ENCODE measurements at regions not wholly inside any gene's neighbourhood (a gene's known extent, or its start where the extent isn't known, plus 50 kb on each side); places are given as distances from the start of the nearest gene placed in this dataset.

DNA sequence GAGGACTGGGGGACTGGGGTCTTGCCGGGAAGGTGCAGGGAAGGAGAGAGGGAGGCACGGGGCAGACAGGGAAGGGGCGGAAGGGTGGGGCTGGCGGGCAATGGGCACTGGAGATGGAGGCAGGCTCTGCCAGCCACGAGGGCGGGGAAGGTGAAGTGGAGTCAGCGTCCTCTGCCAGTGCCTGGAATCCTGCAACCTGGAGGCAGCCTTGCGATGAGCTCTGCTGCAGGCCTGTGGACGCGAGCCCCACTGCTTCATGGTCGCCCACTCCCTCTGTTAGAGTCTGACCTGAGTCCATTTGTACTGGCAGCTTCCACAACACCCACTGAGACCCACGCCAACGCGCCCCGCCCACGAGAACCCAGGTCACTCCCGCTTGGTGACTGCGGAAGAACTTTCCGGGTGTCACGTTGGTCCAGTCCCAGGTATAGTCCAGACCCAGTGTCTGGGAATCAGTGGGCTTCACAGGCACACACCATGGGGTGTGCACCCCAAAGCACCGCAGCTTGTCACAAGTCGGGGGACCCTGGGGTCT lies 106.4 kb upstream of the PPP1R26 start:
- peaks cover 9% of the 10 kb centered on the region for H3K4me1 Mint-ChIP-seq

DNA sequence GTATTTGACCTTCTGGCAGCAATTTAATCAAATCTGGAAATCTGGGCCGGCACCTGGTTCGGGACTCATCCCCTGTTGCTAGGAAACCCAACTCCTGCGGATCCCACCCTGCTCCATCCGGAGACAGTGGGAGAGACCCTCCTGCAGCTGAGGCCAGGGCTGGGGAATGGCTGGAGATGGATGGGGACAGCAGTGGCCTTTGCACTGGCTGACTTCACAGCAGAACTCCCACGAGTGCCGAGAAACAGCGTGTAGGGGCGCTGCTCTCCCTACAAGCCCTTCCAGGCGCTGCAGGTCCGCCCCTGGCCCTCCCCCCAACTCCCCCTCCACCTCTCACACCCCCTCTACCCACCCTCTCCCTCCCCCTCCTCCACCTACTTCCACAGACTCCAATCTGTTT lies 105.8 kb upstream of the PPP1R26 start:
- Mint-ChIP-seq H3K27me3 (ENCODE audit: insufficient read depth, low read depth) (peaks cover 7% of the 10 kb centered on the region), H3K9me3 (no peaks in the 10 kb centered on the region), H3K4me3 (no peak overlapping the region), H3K27ac (no peak overlapping the region), H3K36me3 (no peaks in the 10 kb centered on the region), H3K4me1 (peaks cover 9% of the 10 kb centered on the region)
- no peak overlapping the region for H2AFZ ChIP-seq (replicated peaks)
- H3K9ac ChIP-seq, result no peak overlapping the region
- no peaks in the 10 kb centered on the region for H3K27me3 ChIP-seq
- H3K9me3 ChIP-seq (ENCODE audit: low read depth), result no peaks in the 10 kb centered on the region
- no peak overlapping the region for H3K27ac ChIP-seq
- H3F3A ChIP-seq (ENCODE audit: low read depth), result no peaks in the 10 kb centered on the region
- DNase-seq (ENCODE audit: low spot score), result no peak
- no peak overlapping the region for H3K4me2 ChIP-seq
- no peaks in the 10 kb centered on the region for H3K36me3 ChIP-seq
- no peak overlapping the region for H3K4me3 ChIP-seq
- TF ChIP-seq, protein P1, sequence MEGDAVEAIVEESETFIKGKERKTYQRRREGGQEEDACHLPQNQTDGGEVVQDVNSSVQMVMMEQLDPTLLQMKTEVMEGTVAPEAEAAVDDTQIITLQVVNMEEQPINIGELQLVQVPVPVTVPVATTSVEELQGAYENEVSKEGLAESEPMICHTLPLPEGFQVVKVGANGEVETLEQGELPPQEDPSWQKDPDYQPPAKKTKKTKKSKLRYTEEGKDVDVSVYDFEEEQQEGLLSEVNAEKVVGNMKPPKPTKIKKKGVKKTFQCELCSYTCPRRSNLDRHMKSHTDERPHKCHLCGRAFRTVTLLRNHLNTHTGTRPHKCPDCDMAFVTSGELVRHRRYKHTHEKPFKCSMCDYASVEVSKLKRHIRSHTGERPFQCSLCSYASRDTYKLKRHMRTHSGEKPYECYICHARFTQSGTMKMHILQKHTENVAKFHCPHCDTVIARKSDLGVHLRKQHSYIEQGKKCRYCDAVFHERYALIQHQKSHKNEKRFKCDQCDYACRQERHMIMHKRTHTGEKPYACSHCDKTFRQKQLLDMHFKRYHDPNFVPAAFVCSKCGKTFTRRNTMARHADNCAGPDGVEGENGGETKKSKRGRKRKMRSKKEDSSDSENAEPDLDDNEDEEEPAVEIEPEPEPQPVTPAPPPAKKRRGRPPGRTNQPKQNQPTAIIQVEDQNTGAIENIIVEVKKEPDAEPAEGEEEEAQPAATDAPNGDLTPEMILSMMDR (IDR thresholded peaks at IDR 0.05), result no peak
- no peak for TF ChIP-seq EZH2phosphoT487 (IDR thresholded peaks at IDR 0.05)
- TF ChIP-seq EZH2 (IDR thresholded peaks at IDR 0.05), result no peak
- H3K79me2 ChIP-seq (ENCODE audit: low read depth), result no peaks in the 10 kb centered on the region
- H4K20me1 ChIP-seq (ENCODE audit: low read depth), result no peaks in the 10 kb centered on the region
- H3K4me1 ChIP-seq, result no peaks in the 10 kb centered on the region

More for the DNA sequence above, 106.4 kb upstream of the PPP1R26 start:
- no peak overlapping the region for H2AFZ ChIP-seq (replicated peaks)
- no peaks in the 10 kb centered on the region for H3K4me1 ChIP-seq
- no peak overlapping the region for H3K27ac ChIP-seq
- DNase-seq (ENCODE audit: low spot score), result no peak
- no peak for TF ChIP-seq EZH2 (IDR thresholded peaks at IDR 0.05)
- TF ChIP-seq EZH2phosphoT487 (IDR thresholded peaks at IDR 0.05), result no peak
- TF ChIP-seq, protein P1 (IDR thresholded peaks at IDR 0.05), result no peak
- no peaks in the 10 kb centered on the region for H3K79me2 ChIP-seq (ENCODE audit: low read depth)
- no peaks in the 10 kb centered on the region for H3F3A ChIP-seq (ENCODE audit: low read depth)
- Mint-ChIP-seq H3K4me3 (no peak overlapping the region), H3K27me3 (ENCODE audit: insufficient read depth, low read depth) (peaks cover 6% of the 10 kb centered on the region), H3K9me3 (no peaks in the 10 kb centered on the region), H3K36me3 (no peaks in the 10 kb centered on the region), H3K27ac (no peak overlapping the region)
- H3K9ac ChIP-seq, result no peak overlapping the region
- H3K36me3 ChIP-seq, result no peaks in the 10 kb centered on the region
- H3K27me3 ChIP-seq, result no peaks in the 10 kb centered on the region
- no peaks in the 10 kb centered on the region for H3K9me3 ChIP-seq (ENCODE audit: low read depth)
- H4K20me1 ChIP-seq (ENCODE audit: low read depth), result no peaks in the 10 kb centered on the region
- H3K4me2 ChIP-seq, result no peak overlapping the region
- H3K4me3 ChIP-seq, result no peak overlapping the region

DNA sequence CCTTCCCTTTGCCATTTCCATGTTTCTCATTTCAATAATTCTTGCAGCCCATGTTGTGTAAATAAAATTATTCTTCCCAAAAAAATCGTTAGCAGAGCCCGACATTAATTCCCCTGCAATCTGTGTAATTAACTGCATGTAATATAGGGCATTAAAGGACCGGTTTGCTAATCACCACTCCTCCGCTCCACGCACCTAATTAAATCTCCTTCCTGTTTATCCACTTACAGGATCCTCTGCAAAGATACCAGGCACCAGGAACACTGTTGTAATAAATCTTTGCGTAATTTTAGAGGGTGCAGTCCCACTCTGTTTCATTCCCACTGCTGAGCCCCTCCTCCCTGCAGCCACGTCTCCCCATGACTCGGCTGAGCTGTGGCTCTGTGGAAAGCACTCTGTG lies 105.0 kb upstream of the PPP1R26 start:
- Histone ChIP-seq H3K36me3 (no peaks in the 10 kb centered on the region), H3K27ac (no peak overlapping the region), H2AFZ (replicated peaks) (no peak overlapping the region), H4K20me1 (ENCODE audit: low read depth) (no peaks in the 10 kb centered on the region), H3K27me3 (no peaks in the 10 kb centered on the region), H3K9me3 (ENCODE audit: low read depth) (no peaks in the 10 kb centered on the region), H3K4me1 (no peaks in the 10 kb centered on the region), H3K79me2 (ENCODE audit: low read depth) (no peaks in the 10 kb centered on the region), H3K4me2 (no peak overlapping the region), H3K4me3 (no peak overlapping the region), H3K9ac (no peak overlapping the region), H3F3A (ENCODE audit: low read depth) (no peaks in the 10 kb centered on the region)
- H3K9me3 Mint-ChIP-seq, result no peaks in the 10 kb centered on the region
- H3K4me3 Mint-ChIP-seq, result no peak overlapping the region
- peaks cover 9% of the 10 kb centered on the region for H3K4me1 Mint-ChIP-seq
- H3K27me3 Mint-ChIP-seq (ENCODE audit: insufficient read depth, low read depth), result peaks cover 11% of the 10 kb centered on the region
- no peak overlapping the region for H3K27ac Mint-ChIP-seq
- H3K36me3 Mint-ChIP-seq, result no peaks in the 10 kb centered on the region
- TF ChIP-seq EZH2 (IDR thresholded peaks at IDR 0.05), result no peak
- TF ChIP-seq, protein P1 (IDR thresholded peaks at IDR 0.05), result no peak
- no peak for TF ChIP-seq EZH2phosphoT487 (IDR thresholded peaks at IDR 0.05)
- no peak for DNase-seq (ENCODE audit: low spot score)
